SK-N-SH (cell line): ENCODE measurements at regions not wholly inside any gene's neighbourhood (a gene's known extent, or its start where the extent isn't known, plus 50 kb on each side); places are given as distances from the start of the nearest gene placed in this dataset.

ENCODE experiments used
- CTCF ChIA-PET: fragments of 300-600, 350-600 bp; formaldehyde crosslinking; extraction: SDS; loops from one replicate; lab custom pipeline; 2021; lab: Yijun Ruan, JAX
- POLR2A ChIA-PET: fragments of 350-600 bp; sonication (Branson Sonifier 250); formaldehyde crosslinking; extraction: SDS; loops from one replicate; lab custom pipeline; 2020; ENCODE audit warnings: antibody characterized with exemption, inconsistent platforms; lab: Yijun Ruan, JAX
- DNase-seq: peaks from one replicate; pipeline ENCODE4 v3.0.0; 2012
- H2AFZ ChIP-seq: fragments of 200-600 bp; sonication (generic); 2 replicates; pipeline ENCODE4 v1.8.1; 2016; ENCODE audit warnings: antibody characterized with exemption, mild to moderate bottlenecking, low read depth
- H3F3A ChIP-seq: fragments of 200-600 bp; sonication (generic); replicated peaks from 2 replicates; pipeline ENCODE3; 2016; ENCODE audit warnings: antibody characterized with exemption, mild to moderate bottlenecking; ENCODE audit not compliant: insufficient read depth
- H3K27ac ChIP-seq, 2 experiments: fragments of 200-500 bp in 1 of 2; fragments of 200-600 bp in 1 of 2; sonication (Bioruptor generic) in 1 of 2; sonication (generic), shearing (Covaris generic) in 1 of 2; 2 replicates each; pipeline versions ENCODE4 v1.5.1 to v1.6.1; 2014 to 2016; ENCODE audit warnings: low read depth in 2 of 2, inconsistent platforms in 1 of 2, low read length in 1 of 2, mild to moderate bottlenecking in 1 of 2, mixed read lengths in 1 of 2
- H3K27me3 ChIP-seq: fragments of 200-600 bp; sonication (generic), shearing (Covaris generic); 2 replicates; pipeline ENCODE4 v1.6.1; 2016; ENCODE audit warnings: mixed run types; ENCODE audit not compliant: insufficient read depth
- H3K36me3 ChIP-seq, 2 experiments: fragments of 200-500 bp in 1 of 2; fragments of 200-600 bp in 1 of 2; sonication (Bioruptor generic) in 1 of 2; sonication (generic) in 1 of 2; replicated peaks in 1 of 2; 2 replicates each; pipeline versions ENCODE3 to v1.5.1; 2014 to 2016; ENCODE audit warnings: low read length in 1 of 2, mild to moderate bottlenecking in 1 of 2; ENCODE audit not compliant: insufficient read depth in 2 of 2, control insufficient read depth in 1 of 2
- H3K4me1 ChIP-seq, 2 experiments: fragments of 200-500 bp in 1 of 2; fragments of 200-600 bp in 1 of 2; sonication (Bioruptor generic) in 1 of 2; sonication (generic), shearing (Covaris generic) in 1 of 2; 2 replicates each; pipeline versions ENCODE4 v1.5.1 to v1.6.1; 2014 to 2016; ENCODE audit warnings: low read depth in 1 of 2, low read length in 1 of 2, mixed run types in 1 of 2; ENCODE audit not compliant: insufficient read depth in 2 of 2, control insufficient read depth in 1 of 2
- H3K4me2 ChIP-seq: fragments of 200-600 bp; sonication (generic), shearing (Covaris generic); 2 replicates; pipeline ENCODE4 v1.6.1; 2017; ENCODE audit warnings: mixed run types
- H3K4me3 ChIP-seq, 2 experiments: fragments of 200-500 bp in 1 of 2; fragments of 200-600 bp in 1 of 2; sonication (Bioruptor generic) in 1 of 2; sonication (generic), shearing (Covaris generic) in 1 of 2; 2 replicates each; pipeline versions ENCODE4 v1.5.1 to v1.8.1; 2014 to 2016; ENCODE audit warnings: low read depth in 2 of 2, inconsistent platforms in 1 of 2, low read length in 1 of 2, mild to moderate bottlenecking in 1 of 2, mixed read lengths in 1 of 2, moderate library complexity in 1 of 2
- H3K79me2 ChIP-seq: fragments of 200-600 bp; sonication (generic); 2 replicates; pipeline ENCODE4 v1.8.1; 2017; ENCODE audit warnings: mild to moderate bottlenecking; ENCODE audit not compliant: insufficient read depth
- H3K9ac ChIP-seq: fragments of 200-600 bp; sonication (generic); 2 replicates; pipeline ENCODE4 v1.6.1; 2017; ENCODE audit warnings: mixed run types
- H3K9me2 ChIP-seq: fragments of 200-600 bp; sonication (generic); 2 replicates; pipeline ENCODE4 v1.6.1; 2017; ENCODE audit warnings: mixed run types
- H3K9me3 ChIP-seq: fragments of 200-600 bp; sonication (generic); 2 replicates; pipeline ENCODE4 v1.6.1; 2017; ENCODE audit warnings: mixed run types, mild to moderate bottlenecking, moderate library complexity
- H4K20me1 ChIP-seq: fragments of 200-600 bp; sonication (generic); 2 replicates; pipeline ENCODE4 v1.6.1; 2017; ENCODE audit warnings: mild to moderate bottlenecking, mixed run types; ENCODE audit not compliant: insufficient read depth
- CHD2 ChIP-seq: fragments of 150-350 bp; IDR thresholded peaks from 2 replicates; pipeline ENCODE4 v1.6.1; 2018; ENCODE audit warnings: low read length; ENCODE audit not compliant: partially characterized antibody
- CTCF ChIP-seq: fragments of 200-600 bp; sonication (generic); IDR thresholded peaks from 2 replicates; pipeline ENCODE4 v1.6.1; 2017; ENCODE audit warnings: antibody characterized with exemption, mild to moderate bottlenecking, moderate library complexity
- EP300 ChIP-seq, 2 experiments: IDR thresholded peaks; 2 replicates each; pipeline versions ENCODE4 v1.4.0 to v1.6.1; 2012; ENCODE audit warnings: borderline replicate concordance in 1 of 2, low read depth in 1 of 2, low read length in 1 of 2
- EZH2phosphoT487 ChIP-seq: fragments of 200-600 bp; sonication (generic); IDR thresholded peaks from 2 replicates; pipeline ENCODE4 v1.6.1; 2017; ENCODE audit warnings: low read depth, mixed run types, mild to moderate bottlenecking, antibody characterized with exemption, moderate library complexity, borderline replicate concordance
- FOSL2 ChIP-seq: IDR thresholded peaks from 2 replicates; pipeline ENCODE4 v1.4.0; 2012; ENCODE audit warnings: low read depth, mild to moderate bottlenecking, moderate library complexity, borderline replicate concordance
- FOXM1 ChIP-seq: IDR thresholded peaks from 2 replicates; pipeline ENCODE4 v1.4.0; 2012; ENCODE audit warnings: low read depth, mild to moderate bottlenecking
- GATA2 ChIP-seq: sonication (generic); formaldehyde crosslinking; IDR thresholded peaks from 2 replicates; pipeline ENCODE4 v1.5.0; 2020; ENCODE audit warnings: mild to moderate bottlenecking, missing genetic modification reagents
- IRF3 ChIP-seq: fragments of 150-350 bp; IDR thresholded peaks from 2 replicates; pipeline ENCODE4 v1.6.1; 2016; ENCODE audit warnings: mild to moderate bottlenecking, low read depth, low read length
- JUND ChIP-seq: IDR thresholded peaks from 2 replicates; pipeline ENCODE4 v1.4.0; 2012
- MAX ChIP-seq: IDR thresholded peaks from 2 replicates; pipeline ENCODE4 v1.4.0; 2012; ENCODE audit warnings: low read depth
- MEF2A ChIP-seq: IDR thresholded peaks from 2 replicates; pipeline ENCODE4 v1.4.0; 2012; ENCODE audit warnings: low read depth, borderline replicate concordance
- MXI1 ChIP-seq: IDR thresholded peaks from 2 replicates; pipeline ENCODE4 v1.6.1; 2012; ENCODE audit warnings: mild to moderate bottlenecking, low read depth, low read length, improper control_type of control experiment
- NFIC ChIP-seq: IDR thresholded peaks from 2 replicates; pipeline ENCODE4 v1.4.0; 2012; ENCODE audit warnings: borderline replicate concordance
- PBX3 ChIP-seq: IDR thresholded peaks from 2 replicates; pipeline ENCODE4; 2012
- RAD21 ChIP-seq: IDR thresholded peaks from 2 replicates; pipeline ENCODE4 v1.6.1; 2012; ENCODE audit warnings: mild to moderate bottlenecking, low read length
- RFX5 ChIP-seq: IDR thresholded peaks from 2 replicates; pipeline ENCODE4 v1.6.1; 2012; ENCODE audit warnings: mild to moderate bottlenecking, improper control_type of control experiment, low read length
- RXRA ChIP-seq: IDR thresholded peaks from 2 replicates; pipeline ENCODE4 v1.4.0; 2012; ENCODE audit warnings: low read depth, mild to moderate bottlenecking, borderline replicate concordance
- SMC3 ChIP-seq: IDR thresholded peaks from 2 replicates; pipeline ENCODE4 v1.6.1; 2012; ENCODE audit warnings: low read depth, low read length, improper control_type of control experiment
- TAF1 ChIP-seq: IDR thresholded peaks from 2 replicates; pipeline ENCODE4 v1.6.1; 2012; ENCODE audit warnings: low read depth, mild to moderate bottlenecking, low read length, moderate library complexity, borderline replicate concordance
- TCF12 ChIP-seq: IDR thresholded peaks from 2 replicates; pipeline ENCODE4 v1.4.0; 2012
- USF2 ChIP-seq: fragments of 150-350 bp; IDR thresholded peaks from 2 replicates; pipeline ENCODE4 v1.6.1; 2017; ENCODE audit warnings: antibody characterized with exemption, low read length, low read depth, borderline replicate concordance
- ZBTB33 ChIP-seq: IDR thresholded peaks from 2 replicates; pipeline ENCODE4 v1.4.0; 2012; ENCODE audit warnings: low read depth, borderline replicate concordance
- WGBS: methylation state at CpG from one replicate; pipeline ENCODE4 v1.1.6; 2017; ENCODE audit warnings: low lambda C conversion rate; 5-methylcytosine and 5-hydroxymethylcytosine counted together

- WGBS: 86% methylated on average over 3 of the region's 3 CpGs
- no peak overlapping the region for H3K9ac ChIP-seq
- DNase-seq: no peak
- TF ChIP-seq USF2 (no peak), RAD21 (no peak), SMC3 (no peak), TCF12 (no peak), MXI1 (no peak), EP300 (IDR thresholded peaks at IDR 0.05; ENCODE audit: borderline replicate concordance in 1 of 2, low read depth in 1 of 2, low read length in 1 of 2) (no peak), RXRA (no peak), RFX5 (no peak), MEF2A (no peak), JUND (no peak), MAX (no peak)
- CTCF ChIA-PET: no interaction called here
- H3K4me3 ChIP-seq: no peak overlapping the region
- H3K9me2 ChIP-seq: no peaks in the 10 kb centered on the region
- H2AFZ ChIP-seq: no peak overlapping the region
- no peaks in the 10 kb centered on the region for H3K27me3 ChIP-seq
- H3K4me2 ChIP-seq: no peak overlapping the region
- H3K79me2 ChIP-seq: no peaks in the 10 kb centered on the region
- H3K36me3 ChIP-seq: no peaks in the 10 kb centered on the region
- H3F3A ChIP-seq: no peaks in the 10 kb centered on the region
- no peaks in the 10 kb centered on the region for H3K9me3 ChIP-seq
- H3K4me1 ChIP-seq: peaks cover under 1 to 15% of the 10 kb centered on the region in 2 experiments
- H4K20me1 ChIP-seq: no peaks in the 10 kb centered on the region
- no peak overlapping the region for H3K27ac ChIP-seq
- POLR2A ChIA-PET: no interaction called here
Observed at GRCh38 chr10:60498985-60499384, 109.3 kb upstream of the ANK3 start.

- Histone ChIP-seq H3K9me3 (no peaks in the 10 kb centered on the region), H3K27ac (no peak overlapping the region), H3K9ac (no peak overlapping the region), H3K27me3 (no peaks in the 10 kb centered on the region), H3K79me2 (no peaks in the 10 kb centered on the region), H4K20me1 (no peaks in the 10 kb centered on the region), H3K4me3 (no peak overlapping the region), H3K4me2 (no peak overlapping the region), H3K9me2 (no peaks in the 10 kb centered on the region), H3K4me1 (peaks cover 0 to 15% of the 10 kb centered on the region in 2 experiments; a peak in 3 of 4 replicates), H3K36me3 (no peaks in the 10 kb centered on the region)
- 74% methylated on average over 1 of the region's 1 CpG for WGBS
- POLR2A ChIA-PET: no interaction called here
- no peak for DNase-seq
- no peak for TF ChIP-seq CTCF
- TF ChIP-seq PBX3: peak; percentile 60
- TF ChIP-seq FOSL2: no peak
- no peak for TF ChIP-seq TAF1
- TF ChIP-seq CHD2: no peak
- no peak for TF ChIP-seq IRF3
- no peak for TF ChIP-seq RXRA
- TF ChIP-seq ZBTB33: no peak
- peak; percentile 36; the same call in 1 of the 2 replicates for TF ChIP-seq TCF12
- no peak for TF ChIP-seq EZH2phosphoT487
- TF ChIP-seq GATA2 (CRISPR knock-in tag): no peak
- peak; percentile 28; the same call in 1 of the 2 replicates for TF ChIP-seq NFIC
- no peak for TF ChIP-seq FOXM1
- TF ChIP-seq, all 33 proteins: peak for 3
- Histone ChIP-seq H2AFZ (0 out of 2 replicates have a peak overlapping the region, but pooled peaks have one; percentile 2), H3F3A (no peaks in the 10 kb centered on the region)
- CTCF ChIA-PET: interaction anchor here (0.6 to 1.2 kb wide), 2 partner anchors 11 to 35 kb away, joined by 3 read pairs; no protein-coding TSS in a partner anchor
Observed at GRCh38 chr10:60497364-60497763, 107.7 kb upstream of the ANK3 start.
